ENCODE measurements at regions not wholly inside any gene's neighbourhood (a gene's known extent, or its start where the extent isn't known, plus 50 kb on each side); places are given as distances from the start of the nearest gene placed in this dataset.

- TF ChIP-seq ZNF138 (CRISPR knock-in tag; conservative IDR thresholded peaks at IDR 0.05), result no peak
- no peak for TF ChIP-seq CTCF (IDR thresholded peaks at IDR 0.05)
- no peak for TF ChIP-seq MAX (CRISPR knock-in tag; IDR thresholded peaks at IDR 0.05)
- TF ChIP-seq USF1 (CRISPR knock-in tag; IDR thresholded peaks at IDR 0.05), result no peak
- no peak for TF ChIP-seq ELF4 (CRISPR knock-in tag; IDR thresholded peaks at IDR 0.05; ENCODE audit: low read depth)
- no peak for TF ChIP-seq ZNF263 (CRISPR knock-in tag; IDR thresholded peaks at IDR 0.05; ENCODE audit: low read depth)
- TF ChIP-seq ESRRA (CRISPR knock-in tag; IDR thresholded peaks at IDR 0.05; ENCODE audit: borderline replicate concordance), result no peak
- TF ChIP-seq FOXP1 (CRISPR knock-in tag; IDR thresholded peaks at IDR 0.05; ENCODE audit: borderline replicate concordance), result no peak
- TF ChIP-seq JAZF1 (CRISPR knock-in tag; IDR thresholded peaks at IDR 0.05), result no peak
- no peak for TF ChIP-seq FOXK1 (CRISPR knock-in tag; IDR thresholded peaks at IDR 0.05)
- no peak for TF ChIP-seq SP1 (CRISPR knock-in tag; conservative IDR thresholded peaks at IDR 0.05)
- no peak for TF ChIP-seq CBFB (CRISPR knock-in tag; IDR thresholded peaks at IDR 0.05; ENCODE audit: low read depth)
- TF ChIP-seq NFYB (CRISPR knock-in tag; conservative IDR thresholded peaks at IDR 0.05; ENCODE audit: low read depth), result no peak
- no peak for TF ChIP-seq E2F4 (CRISPR knock-in tag; IDR thresholded peaks at IDR 0.05; ENCODE audit: borderline replicate concordance, low read depth)
These were observed 155.4 kb upstream of the PDGFD start for GRCh38 chr11:104319396-104319795.
